Glutamatergic neuron (in vitro differentiated cells): ENCODE measurements at regions not wholly inside any gene's neighbourhood (a gene's known extent, or its start where the extent isn't known, plus 50 kb on each side); places are given as distances from the start of the nearest gene placed in this dataset.

Source experiments
- DNase-seq: peaks from one replicate; pipeline ENCODE4 v3.0.0; 2022
- H3K27ac Mint-ChIP-seq: one replicate; pipeline ENCODE4 v1.8.0; 2020; ENCODE audit warnings: mild to moderate bottlenecking, mixed read lengths, inconsistent platforms; ENCODE audit not compliant: unreplicated experiment
- H3K27me3 Mint-ChIP-seq: one replicate; pipeline ENCODE4 v1.8.0; 2020; ENCODE audit warnings: mild to moderate bottlenecking, moderate library complexity, mixed read lengths, inconsistent platforms; ENCODE audit not compliant: unreplicated experiment
- H3K36me3 Mint-ChIP-seq: one replicate; pipeline ENCODE4 v1.8.0; 2020; ENCODE audit warnings: mild to moderate bottlenecking, mixed read lengths, inconsistent platforms; ENCODE audit not compliant: unreplicated experiment
- H3K4me1 Mint-ChIP-seq: one replicate; pipeline ENCODE4 v1.8.0; 2020; ENCODE audit warnings: mild to moderate bottlenecking, low read depth, mixed read lengths, inconsistent platforms; ENCODE audit not compliant: unreplicated experiment
- H3K4me3 Mint-ChIP-seq: one replicate; pipeline ENCODE4 v1.8.0; 2020; ENCODE audit warnings: mild to moderate bottlenecking, mixed read lengths, inconsistent platforms; ENCODE audit not compliant: unreplicated experiment
- H3K9me3 Mint-ChIP-seq: one replicate; pipeline ENCODE4 v1.8.0; 2020; ENCODE audit warnings: mild to moderate bottlenecking, moderate library complexity, mixed read lengths, inconsistent platforms; ENCODE audit not compliant: unreplicated experiment
- CTCF ChIP-seq: fragments of 200-600 bp; sonication (generic); IDR thresholded peaks from one replicate; pipeline ENCODE4 v1.5.0; 2021; ENCODE audit not compliant: partially characterized antibody, unreplicated experiment

- no peaks in the 10 kb centered on the region for H3K9me3 Mint-ChIP-seq
- no peak for DNase-seq
- H3K36me3 Mint-ChIP-seq = no peaks in the 10 kb centered on the region
- no peak overlapping the region for H3K4me3 Mint-ChIP-seq
- no peaks in the 10 kb centered on the region for H3K4me1 Mint-ChIP-seq
- TF ChIP-seq CTCF = no peak
- H3K27ac Mint-ChIP-seq = no peak overlapping the region
- H3K27me3 Mint-ChIP-seq = no peaks in the 10 kb centered on the region
Measured at GRCh38 chr1:79785964-79786363, 779.4 kb upstream of the ADGRL4 start.

- Mint-ChIP-seq H3K9me3 (no peaks in the 10 kb centered on the region), H3K27ac (no peak overlapping the region), H3K36me3 (no peaks in the 10 kb centered on the region), H3K27me3 (no peaks in the 10 kb centered on the region), H3K4me3 (no peak overlapping the region), H3K4me1 (no peaks in the 10 kb centered on the region)
- DNase-seq = no peak
- no peak for TF ChIP-seq CTCF
Measured at GRCh38 chr1:79785561-79785960, 779.0 kb upstream of the ADGRL4 start.

GRCh38 chr1:79781261-79781660 lies 774.7 kb upstream of the ADGRL4 start:
- Mint-ChIP-seq H3K27ac (no peak overlapping the region), H3K36me3 (no peaks in the 10 kb centered on the region), H3K4me3 (no peak overlapping the region), H3K27me3 (no peaks in the 10 kb centered on the region), H3K4me1 (no peaks in the 10 kb centered on the region), H3K9me3 (no peaks in the 10 kb centered on the region)
- DNase-seq = no peak
- no peak for TF ChIP-seq CTCF

GRCh38 chr1:79777481-79778219 lies 771.1 kb upstream of the ADGRL4 start:
- Mint-ChIP-seq H3K9me3 (no peaks in the 10 kb centered on the region), H3K4me1 (no peaks in the 10 kb centered on the region), H3K4me3 (no peak overlapping the region), H3K27ac (no peak overlapping the region), H3K36me3 (no peaks in the 10 kb centered on the region), H3K27me3 (no peaks in the 10 kb centered on the region)
- no peak for DNase-seq
- no peak for TF ChIP-seq CTCF

DNA sequence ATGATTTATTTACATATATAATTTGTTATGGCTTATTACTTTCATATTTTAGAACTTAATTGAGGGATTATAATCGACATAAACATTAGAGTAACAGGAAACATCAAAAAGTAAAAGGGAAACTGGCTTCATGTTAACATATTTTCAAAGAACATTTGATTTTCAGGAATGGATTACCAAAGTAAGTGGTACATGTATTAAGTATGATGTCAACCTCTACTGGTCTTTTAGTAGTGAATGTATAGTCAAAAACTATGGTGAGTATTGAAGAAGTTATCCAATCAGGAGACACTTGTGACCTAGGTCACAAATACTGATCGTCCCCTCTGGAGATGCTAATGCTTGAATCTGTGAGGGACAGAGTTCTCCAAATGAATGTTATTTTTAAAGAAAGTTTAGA lies 768.9 kb upstream of the ADGRL4 start:
- no peak for DNase-seq
- H3K27me3 Mint-ChIP-seq = no peaks in the 10 kb centered on the region
- TF ChIP-seq CTCF = no peak
- H3K27ac Mint-ChIP-seq = no peak overlapping the region
- no peak overlapping the region for H3K4me3 Mint-ChIP-seq
- no peaks in the 10 kb centered on the region for H3K4me1 Mint-ChIP-seq
- H3K9me3 Mint-ChIP-seq = no peaks in the 10 kb centered on the region
- H3K36me3 Mint-ChIP-seq = no peaks in the 10 kb centered on the region
